ENCODE measurements at regions not wholly inside any gene's neighbourhood (a gene's known extent, or its start where the extent isn't known, plus 50 kb on each side); places are given as distances from the start of the nearest gene placed in this dataset.

- TF ChIP-seq SNAPC4 (CRISPR knock-in tag; IDR thresholded peaks at IDR 0.05) (no peak), SP2 (CRISPR knock-in tag; IDR thresholded peaks at IDR 0.05) (no peak)
Observed at GRCh38 chr18:28478531-28478930, 301.6 kb upstream of the CDH2 start (continued).

GRCh38 chr18:28476302-28476701 lies 299.4 kb upstream of the CDH2 start:
- ChIA-PET CTCF (ENCODE audit: low intra/inter-chr PET ratio, low total read pairs) (no interaction called here), POLR2A (no interaction called here)
- FAIRE-seq (no peak), ATAC-seq (no peak), DNase-seq (ENCODE audit: low spot score) (no peak)
- no TSS peak for BruUV-seq (replicated peaks)
- H3K9ac ChIP-seq (ENCODE audit: insufficient read depth, low read depth, low read length) = no peak overlapping the region
- TF ChIP-seq TBL1XR1 (IDR thresholded peaks at IDR 0.05; ENCODE audit: borderline replicate concordance, low read length, partially characterized antibody) = no peak
- TF ChIP-seq NR0B2 (CRISPR knock-in tag; IDR thresholded peaks at IDR 0.05) = no peak
- no peak for TF ChIP-seq GABPA (IDR thresholded peaks at IDR 0.05; ENCODE audit: low read depth, low read length)
- no peak for TF ChIP-seq GABPA (CRISPR knock-in tag; IDR thresholded peaks at IDR 0.05; ENCODE audit: low read depth)
- TF ChIP-seq SP1 (IDR thresholded peaks at IDR 0.05) = no peak
- TF ChIP-seq SP1 (CRISPR knock-in tag; IDR thresholded peaks at IDR 0.05) = no peak
- no peak for TF ChIP-seq GLMP (CRISPR knock-in tag; IDR thresholded peaks at IDR 0.05; ENCODE audit: borderline replicate concordance)
- no peak for TF ChIP-seq ZNF543 (CRISPR knock-in tag; IDR thresholded peaks at IDR 0.05)
- no peaks in the 10 kb centered on the region for H3K36me3 ChIP-seq (replicated peaks in 1 of 2; ENCODE audit: control insufficient read depth in 1 of 2, insufficient read depth in 2 of 2, low read length in 2 of 2)
- 10% methylated on average over 2 of the region's 2 CpGs for WGBS (ENCODE audit: low lambda C conversion rate)
- H3K4me1 ChIP-seq (ENCODE audit: insufficient read depth, low read length) = no peaks in the 10 kb centered on the region
- H3K4me2 ChIP-seq (ENCODE audit: low read depth, low read length) = no peak overlapping the region
- intact Hi-C loops (cut with micrococcal nuclease; ENCODE audit: unreplicated experiment) = no loop called here
- no peaks in the 10 kb centered on the region for H3K27me3 ChIP-seq (ENCODE audit: control insufficient read depth in 1 of 2, insufficient read depth in 2 of 2, low read length in 2 of 2)
- no peak overlapping the region for H3K4me3 ChIP-seq (replicated peaks in 1 of 3; ENCODE audit: insufficient read depth in 1 of 3, low read depth in 2 of 3, low read length in 3 of 3)
- H2AFZ ChIP-seq (ENCODE audit: low read length) = no peak overlapping the region
- no peak overlapping the region for H3K27ac ChIP-seq (ENCODE audit: extremely low read length, insufficient read depth, low read length)
- H4K20me1 ChIP-seq (ENCODE audit: insufficient read depth, low read length) = no peaks in the 10 kb centered on the region
- in situ Hi-C loops (cut with HindIII; ENCODE audit: extremely low pct_ligation_motif_present, low pct_unique_long_range_greater_than_20kb) = no loop called here
- no peaks in the 10 kb centered on the region for H3K79me2 ChIP-seq (ENCODE audit: insufficient read depth, low read length)
- H3K9me3 ChIP-seq (ENCODE audit: low read length) = no peaks in the 10 kb centered on the region
